ENCODE measurements at regions not wholly inside any gene's neighbourhood (a gene's known extent, or its start where the extent isn't known, plus 50 kb on each side); places are given as distances from the start of the nearest gene placed in this dataset.
"Not testable (repeated sequence)": the region's sequence is repeated elsewhere in the genome, so short reads cannot be mapped to it uniquely, and the experiment has no call there.

- no peak for DNase-seq (ENCODE audit: low spot score)
These were observed 311.4 kb downstream of the PDCD6IP start for GRCh38 chr3:34109846-34110245.

DNA sequence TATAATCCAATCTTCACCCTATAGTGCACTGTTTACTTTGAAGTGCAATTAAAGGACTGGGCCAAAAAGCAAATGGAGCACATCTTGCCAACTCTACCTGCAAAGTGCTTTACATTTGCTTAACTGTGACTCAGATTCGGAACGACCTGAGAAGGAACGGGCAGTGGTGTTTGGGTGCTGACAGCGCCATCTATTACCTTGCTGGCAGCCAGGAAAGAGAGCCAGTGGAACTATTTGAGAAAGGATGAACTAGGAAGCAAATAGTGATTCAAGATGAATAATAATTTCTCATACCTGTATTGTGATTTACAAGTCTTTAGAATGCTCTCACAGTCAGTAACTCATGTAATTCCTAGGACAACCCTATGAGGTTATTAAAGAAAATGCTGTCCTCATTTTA lies 312.9 kb downstream of the PDCD6IP start:
- DNase-seq (ENCODE audit: low spot score), result no peak

- not testable (repeated sequence) for DNase-seq (ENCODE audit: low spot score)
These were observed 313.8 kb downstream of the PDCD6IP start for GRCh38 chr3:34112261-34112660.

DNA sequence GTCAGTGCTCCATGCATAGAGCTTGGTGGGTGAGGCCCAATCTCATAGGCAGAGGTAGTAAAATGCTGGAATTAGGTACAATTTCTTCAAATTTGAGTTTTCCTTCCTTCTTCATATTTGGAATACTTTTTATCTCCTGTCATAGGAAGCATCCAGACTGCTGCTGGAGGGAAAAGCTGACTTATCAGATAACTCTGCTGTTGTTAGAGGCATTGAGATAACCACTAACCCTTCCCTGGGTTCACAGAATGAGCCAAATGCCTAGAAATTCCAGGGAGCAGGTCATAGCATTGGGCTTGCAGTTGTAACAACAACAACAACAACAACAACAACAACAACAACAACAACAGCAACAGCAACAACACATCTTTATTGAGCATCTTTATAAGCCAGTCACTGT lies 332.7 kb downstream of the PDCD6IP start:
- DNase-seq (ENCODE audit: low spot score), result no peak

GRCh38 chr3:34132069-34132692 lies 333.8 kb downstream of the PDCD6IP start:
- no peak for DNase-seq (ENCODE audit: low spot score)

GRCh38 chr3:34139566-34139965 lies 341.1 kb downstream of the PDCD6IP start:
- no peak for DNase-seq (ENCODE audit: low spot score)

DNA sequence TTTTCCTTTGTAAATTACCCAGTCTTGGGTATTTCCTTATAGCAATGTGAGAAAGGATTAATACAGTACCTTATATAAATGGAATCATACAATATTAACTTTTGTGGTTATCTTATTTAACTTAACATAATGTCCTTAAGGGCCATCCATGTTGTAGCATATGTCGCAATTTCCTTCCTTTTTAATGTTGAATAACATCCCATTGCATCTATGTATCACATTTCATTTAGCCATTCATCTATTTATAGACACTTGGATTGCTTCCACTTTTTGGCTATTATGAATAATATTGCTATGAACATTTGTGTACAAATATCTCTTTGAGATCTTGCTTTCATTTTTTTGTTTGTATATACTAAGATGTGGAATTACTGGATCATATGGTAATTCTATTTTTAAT lies 342.2 kb downstream of the PDCD6IP start:
- DNase-seq (ENCODE audit: low spot score), result no peak

DNA sequence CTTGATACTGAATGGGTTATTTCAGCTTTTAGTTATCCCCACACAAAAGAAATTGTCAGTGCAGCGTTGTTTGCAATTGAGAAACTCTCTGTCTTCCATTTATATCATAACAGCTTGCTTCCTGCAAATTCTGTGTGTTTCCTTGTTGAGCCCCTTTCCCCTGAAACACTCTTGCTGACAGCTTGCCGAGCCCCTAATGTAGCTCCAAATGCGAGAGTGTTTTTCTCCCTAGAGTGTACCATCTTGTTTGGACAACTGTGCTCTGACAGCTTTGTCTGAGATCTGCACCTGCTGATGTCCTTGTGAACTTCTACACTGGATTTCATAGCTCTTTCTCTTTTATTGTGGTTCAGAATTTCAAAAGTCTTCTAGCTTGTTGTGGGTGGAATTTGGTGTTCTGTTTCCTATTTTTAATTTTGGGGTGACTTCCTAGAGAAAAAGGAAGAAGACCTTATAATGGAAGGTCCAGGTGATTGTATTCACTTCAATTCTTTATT lies 343.5 kb downstream of the PDCD6IP start:
- DNase-seq (ENCODE audit: low spot score), result no peak

GRCh38 chr3:34145796-34146195 lies 347.4 kb downstream of the PDCD6IP start:
- DNase-seq (ENCODE audit: low spot score), result no peak

DNA sequence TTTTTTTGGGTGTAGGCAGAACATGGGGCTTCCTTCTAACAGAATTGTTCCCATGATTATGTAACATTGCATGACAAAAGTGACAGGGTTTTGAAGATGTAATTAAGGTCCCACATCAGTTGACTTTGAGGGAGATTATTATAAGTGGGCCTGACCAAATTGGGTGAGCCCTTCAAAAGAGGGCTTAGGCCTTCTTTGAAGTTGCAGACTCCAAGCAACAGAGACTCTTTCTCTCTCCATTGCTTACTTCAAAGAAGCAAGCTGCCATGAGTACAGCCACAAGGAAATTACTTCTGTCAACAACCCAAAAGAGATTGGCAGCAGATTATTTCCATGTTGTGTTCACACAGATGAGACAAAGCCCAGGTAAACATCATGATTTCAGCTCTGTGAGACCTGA lies 348.2 kb downstream of the PDCD6IP start:
- no peak for DNase-seq (ENCODE audit: low spot score)

GRCh38 chr3:34150992-34151391 lies 352.6 kb downstream of the PDCD6IP start:
- no peak for DNase-seq (ENCODE audit: low spot score)

- DNase-seq (ENCODE audit: low spot score), result no peak
These were observed 354.2 kb downstream of the PDCD6IP start for GRCh38 chr3:34152656-34153055.

GRCh38 chr3:34155108-34155507 lies 356.7 kb downstream of the PDCD6IP start:
- no peak for DNase-seq (ENCODE audit: low spot score)

DNA sequence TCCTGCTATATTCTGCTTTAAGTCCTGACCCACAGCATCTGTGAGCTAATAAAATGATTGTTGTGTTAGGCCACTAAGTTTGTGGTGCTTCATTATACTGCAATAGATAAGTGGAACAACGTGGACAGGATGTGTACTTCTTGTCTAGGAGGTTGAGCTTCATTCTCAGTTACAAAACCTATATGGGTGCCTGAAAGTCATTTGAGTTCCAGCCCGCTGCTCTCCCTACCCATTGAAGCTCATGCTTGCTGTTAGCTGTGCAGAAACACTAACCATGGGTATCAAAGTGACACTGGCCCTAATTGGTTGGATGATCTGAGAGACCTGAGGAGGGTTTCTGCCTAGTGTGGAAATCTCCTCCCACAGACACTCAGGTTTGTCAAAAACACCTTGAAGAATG lies 357.2 kb downstream of the PDCD6IP start:
- DNase-seq (ENCODE audit: low spot score), result no peak

- no peak for DNase-seq (ENCODE audit: low spot score)
These were observed 359.1 kb downstream of the PDCD6IP start for GRCh38 chr3:34157491-34157890.

GRCh38 chr3:34159613-34160420 lies 361.4 kb downstream of the PDCD6IP start:
- DNase-seq (ENCODE audit: low spot score), result no peak

GRCh38 chr3:34169636-34170035 lies 371.2 kb downstream of the PDCD6IP start:
- DNase-seq (ENCODE audit: low spot score), result not testable (repeated sequence)

GRCh38 chr3:34174740-34175139 lies 376.3 kb downstream of the PDCD6IP start:
- DNase-seq (ENCODE audit: low spot score), result no peak

- no peak for DNase-seq (ENCODE audit: low spot score)
These were observed 377.3 kb downstream of the PDCD6IP start for GRCh38 chr3:34175636-34176176.

GRCh38 chr3:34176723-34177122 lies 378.3 kb downstream of the PDCD6IP start:
- DNase-seq (ENCODE audit: low spot score), result no peak

- no peak for DNase-seq (ENCODE audit: low spot score)
These were observed 380.0 kb downstream of the PDCD6IP start for GRCh38 chr3:34178415-34178814.

DNA sequence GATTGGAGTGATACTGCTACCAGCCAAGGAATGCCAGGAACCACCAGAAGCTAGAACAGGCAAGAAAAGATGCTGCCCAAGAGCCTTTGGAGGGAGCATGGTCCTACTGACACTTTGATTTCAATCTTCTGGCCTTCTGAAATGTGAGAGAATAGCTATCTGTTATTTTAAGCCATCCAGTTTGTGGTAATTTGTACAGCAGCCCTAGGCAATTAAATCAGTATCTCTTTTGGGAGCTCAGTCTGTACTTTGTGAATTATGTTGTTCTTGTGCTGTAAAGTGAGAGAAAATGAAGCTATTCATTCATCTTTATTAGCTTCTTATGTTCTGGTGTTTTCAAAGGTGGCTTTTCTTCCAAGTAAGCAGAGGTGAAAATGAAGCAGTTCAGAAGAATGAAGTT lies 381.3 kb downstream of the PDCD6IP start:
- DNase-seq (ENCODE audit: low spot score), result no peak

GRCh38 chr3:34180532-34180931 lies 382.1 kb downstream of the PDCD6IP start:
- DNase-seq (ENCODE audit: low spot score), result no peak

All from H4 (cell line).